Fibroblast of the aortic adventitia (primary cell): ENCODE measurements at regions not wholly inside any gene's neighbourhood (a gene's known extent, or its start where the extent isn't known, plus 50 kb on each side); places are given as distances from the start of the nearest gene placed in this dataset.
A peak's percentile ranks its signal among the peaks of the same experiment; 100 is the strongest.

Experiments used
- DNase-seq: peaks from one replicate; pipeline ENCODE4 v3.0.0-alpha.2; 2010; ENCODE audit warnings: low read depth
- H3K4me3 ChIP-seq: 2 replicates; pipeline ENCODE4 v1.5.1; 2011; ENCODE audit warnings: low read depth, mild to moderate bottlenecking, control low read depth, low read length, moderate library complexity
- CTCF ChIP-seq: IDR thresholded peaks from 2 replicates; pipeline ENCODE4 v1.5.1; 2011; ENCODE audit warnings: mild to moderate bottlenecking, low read length, control low read depth, inconsistent platforms; ENCODE audit not compliant: insufficient read depth

GRCh38 chr7:91514591-91514990 lies 250.4 kb downstream of the FZD1 start:
- no peak overlapping the region for H3K4me3 ChIP-seq
- TF ChIP-seq CTCF = no peak
- no peak for DNase-seq

GRCh38 chr7:91515961-91516360 lies 251.7 kb downstream of the FZD1 start:
- no peak for DNase-seq
- no peak overlapping the region for H3K4me3 ChIP-seq
- no peak for TF ChIP-seq CTCF

- no peak overlapping the region for H3K4me3 ChIP-seq
- no peak for TF ChIP-seq CTCF
- no peak for DNase-seq
These were observed 253.1 kb downstream of the FZD1 start for GRCh38 chr7:91517201-91517785.

GRCh38 chr7:91518058-91518457 lies 253.8 kb downstream of the FZD1 start:
- no peak for DNase-seq
- no peak for TF ChIP-seq CTCF
- no peak overlapping the region for H3K4me3 ChIP-seq

GRCh38 chr7:91519241-91520158 lies 255.3 kb downstream of the FZD1 start:
- peak; percentile 30 for DNase-seq
- no peak overlapping the region for H3K4me3 ChIP-seq
- TF ChIP-seq CTCF = no peak

GRCh38 chr7:91520645-91521044 lies 256.4 kb downstream of the FZD1 start:
- DNase-seq = no peak
- no peak for TF ChIP-seq CTCF
- no peak overlapping the region for H3K4me3 ChIP-seq
